DND-41 (cell line): ENCODE measurements at regions not wholly inside any gene's neighbourhood (a gene's known extent, or its start where the extent isn't known, plus 50 kb on each side); places are given as distances from the start of the nearest gene placed in this dataset.

ENCODE experiments used
- ATAC-seq: fragments of 200-7000 bp; cut with Tn5 transposase; 3 replicates; pipeline ENCODE4 v1.9.1; 2021; ENCODE audit warnings: low read depth; ENCODE audit not compliant: insufficient read depth
- DNase-seq: peaks from one replicate; pipeline ENCODE4 v3.0.0-alpha.2; 2020
- H2AFZ ChIP-seq: 2 replicates; pipeline ENCODE4 v1.6.0; 2012; ENCODE audit warnings: low read depth, low read length
- H3K27ac ChIP-seq: 2 replicates; pipeline ENCODE4 v1.5.1; 2012; ENCODE audit warnings: low read length, inconsistent platforms
- H3K27me3 ChIP-seq: fragments of 200-600 bp; sonication (generic); 2 replicates; pipeline ENCODE4 v1.6.0; 2012; ENCODE audit warnings: low read length, mild to moderate bottlenecking, inconsistent platforms; ENCODE audit not compliant: insufficient read depth, poor library complexity
- H3K36me3 ChIP-seq: 2 replicates; pipeline ENCODE4 v1.5.1; 2012; ENCODE audit warnings: low read length, inconsistent platforms; ENCODE audit not compliant: insufficient read depth
- H3K4me1 ChIP-seq: 2 replicates; pipeline ENCODE4 v1.5.1; 2012; ENCODE audit warnings: mild to moderate bottlenecking, low read length; ENCODE audit not compliant: insufficient read depth
- H3K4me2 ChIP-seq: 2 replicates; pipeline ENCODE4 v1.6.0; 2012; ENCODE audit warnings: mild to moderate bottlenecking, moderate library complexity, low read length, inconsistent platforms; ENCODE audit not compliant: insufficient read depth
- H3K4me3 ChIP-seq, 2 experiments: fragments of 200-600 bp in 1 of 2; shearing (Covaris generic) in 1 of 2; 2 replicates each; pipeline ENCODE4 v1.5.1; 2012 to 2016; ENCODE audit warnings: inconsistent platforms in 2 of 2, low read length in 2 of 2, mild to moderate bottlenecking in 2 of 2, low read depth in 1 of 2, moderate library complexity in 1 of 2
- H3K79me2 ChIP-seq: 2 replicates; pipeline ENCODE4 v1.6.0; 2012; ENCODE audit warnings: low read length, inconsistent platforms; ENCODE audit not compliant: insufficient read depth
- H3K9ac ChIP-seq: 2 replicates; pipeline ENCODE4 v1.6.0; 2012; ENCODE audit warnings: low read depth, mild to moderate bottlenecking, inconsistent platforms, low read length, moderate library complexity
- H3K9me3 ChIP-seq: 2 replicates; pipeline ENCODE4 v1.5.1; 2012; ENCODE audit warnings: low read length, moderate library complexity, mild to moderate bottlenecking, inconsistent platforms; ENCODE audit not compliant: insufficient read depth, severe bottlenecking
- H4K20me1 ChIP-seq: 2 replicates; pipeline ENCODE4 v1.6.0; 2012; ENCODE audit warnings: low read length; ENCODE audit not compliant: insufficient read depth
- EZH2 ChIP-seq: IDR thresholded peaks from 3 replicates; pipeline ENCODE4 v1.6.1; 2012; ENCODE audit warnings: borderline replicate concordance, low read depth, mild to moderate bottlenecking, moderate library complexity, low read length, inconsistent platforms; ENCODE audit not compliant: severe bottlenecking
- TF ChIP-seq, protein P1 (sequence below): IDR thresholded peaks from 2 replicates; pipeline ENCODE4 v1.5.1; 2012; ENCODE audit warnings: borderline replicate concordance, low read length, moderate library complexity, mild to moderate bottlenecking; ENCODE audit not compliant: poor library complexity, severe bottlenecking; ENCODE audit errors: extremely low read depth

DNA sequence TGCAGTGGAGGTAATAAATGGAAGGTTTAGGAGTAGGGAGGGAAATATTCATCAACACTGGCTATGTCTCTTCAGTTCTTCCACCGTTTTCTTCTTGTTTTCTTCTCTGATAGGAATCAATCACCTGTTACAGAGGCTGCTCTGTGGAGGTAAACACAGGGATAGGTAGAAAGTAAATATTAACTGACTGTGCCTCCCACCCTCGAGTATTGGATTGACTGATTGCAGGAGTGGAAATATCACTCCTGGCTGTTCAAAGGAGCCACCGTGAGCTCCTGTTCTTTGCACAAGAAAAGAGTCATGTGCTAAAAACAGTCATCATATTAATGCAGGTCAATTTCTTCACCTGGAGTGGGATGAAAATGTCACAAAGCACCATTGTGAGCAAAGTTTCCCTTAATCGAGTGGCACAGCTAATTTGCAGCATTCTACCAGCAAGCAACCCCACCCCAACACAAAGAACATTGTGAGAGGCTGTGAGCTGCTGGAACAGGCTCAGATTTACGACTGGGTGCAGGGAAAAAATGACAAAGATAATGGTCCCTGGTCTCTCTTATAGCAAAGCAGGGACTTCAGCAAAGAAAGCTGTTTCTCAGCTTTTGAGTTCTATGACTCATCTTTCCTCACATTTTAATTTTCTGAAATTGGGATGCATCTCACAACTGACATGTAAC, 113.7 kb upstream of the TSPAN5 start:
- no peak for DNase-seq
- Histone ChIP-seq H3K27ac (no peak overlapping the region), H3K36me3 (no peaks in the 10 kb centered on the region), H3K79me2 (no peaks in the 10 kb centered on the region), H2AFZ (no peak overlapping the region), H3K4me2 (no peak overlapping the region), H3K4me3 (no peak overlapping the region), H3K4me1 (no peaks in the 10 kb centered on the region), H3K9me3 (no peaks in the 10 kb centered on the region), H3K9ac (no peak overlapping the region), H4K20me1 (no peaks in the 10 kb centered on the region), H3K27me3 (no peaks in the 10 kb centered on the region)
- TF ChIP-seq, protein P1, sequence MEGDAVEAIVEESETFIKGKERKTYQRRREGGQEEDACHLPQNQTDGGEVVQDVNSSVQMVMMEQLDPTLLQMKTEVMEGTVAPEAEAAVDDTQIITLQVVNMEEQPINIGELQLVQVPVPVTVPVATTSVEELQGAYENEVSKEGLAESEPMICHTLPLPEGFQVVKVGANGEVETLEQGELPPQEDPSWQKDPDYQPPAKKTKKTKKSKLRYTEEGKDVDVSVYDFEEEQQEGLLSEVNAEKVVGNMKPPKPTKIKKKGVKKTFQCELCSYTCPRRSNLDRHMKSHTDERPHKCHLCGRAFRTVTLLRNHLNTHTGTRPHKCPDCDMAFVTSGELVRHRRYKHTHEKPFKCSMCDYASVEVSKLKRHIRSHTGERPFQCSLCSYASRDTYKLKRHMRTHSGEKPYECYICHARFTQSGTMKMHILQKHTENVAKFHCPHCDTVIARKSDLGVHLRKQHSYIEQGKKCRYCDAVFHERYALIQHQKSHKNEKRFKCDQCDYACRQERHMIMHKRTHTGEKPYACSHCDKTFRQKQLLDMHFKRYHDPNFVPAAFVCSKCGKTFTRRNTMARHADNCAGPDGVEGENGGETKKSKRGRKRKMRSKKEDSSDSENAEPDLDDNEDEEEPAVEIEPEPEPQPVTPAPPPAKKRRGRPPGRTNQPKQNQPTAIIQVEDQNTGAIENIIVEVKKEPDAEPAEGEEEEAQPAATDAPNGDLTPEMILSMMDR: no peak
- no peak for TF ChIP-seq EZH2
- no peak for ATAC-seq

DNA sequence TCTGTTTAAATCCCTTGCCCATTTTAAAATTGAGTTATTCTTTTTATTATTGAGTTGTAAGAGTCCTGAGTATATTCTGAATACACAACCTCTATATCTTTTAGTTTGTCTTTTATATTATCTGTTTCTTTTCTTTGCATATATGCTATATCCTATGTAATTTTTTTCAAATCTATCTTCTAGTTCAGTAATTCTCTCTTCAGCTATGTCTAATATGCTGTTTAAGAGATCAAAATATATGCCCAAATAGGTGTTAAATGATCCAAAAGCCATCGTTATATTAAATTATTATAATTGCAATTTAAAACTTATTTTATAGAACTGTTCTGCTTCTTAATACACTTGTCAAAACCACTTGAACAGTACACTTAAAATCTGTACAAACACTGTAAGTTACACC, 107.4 kb upstream of the TSPAN5 start:
- Histone ChIP-seq H4K20me1 (no peaks in the 10 kb centered on the region), H3K27me3 (no peaks in the 10 kb centered on the region), H3K79me2 (no peaks in the 10 kb centered on the region), H3K36me3 (no peaks in the 10 kb centered on the region), H3K4me3 (no peak overlapping the region), H3K9ac (no peak overlapping the region), H3K9me3 (peaks cover 7% of the 10 kb centered on the region), H2AFZ (no peak overlapping the region), H3K4me2 (no peak overlapping the region), H3K4me1 (no peaks in the 10 kb centered on the region), H3K27ac (no peak overlapping the region)
- ATAC-seq (no peak), DNase-seq (no peak)
- no peak for TF ChIP-seq EZH2
- TF ChIP-seq, protein P1: no peak

DNA sequence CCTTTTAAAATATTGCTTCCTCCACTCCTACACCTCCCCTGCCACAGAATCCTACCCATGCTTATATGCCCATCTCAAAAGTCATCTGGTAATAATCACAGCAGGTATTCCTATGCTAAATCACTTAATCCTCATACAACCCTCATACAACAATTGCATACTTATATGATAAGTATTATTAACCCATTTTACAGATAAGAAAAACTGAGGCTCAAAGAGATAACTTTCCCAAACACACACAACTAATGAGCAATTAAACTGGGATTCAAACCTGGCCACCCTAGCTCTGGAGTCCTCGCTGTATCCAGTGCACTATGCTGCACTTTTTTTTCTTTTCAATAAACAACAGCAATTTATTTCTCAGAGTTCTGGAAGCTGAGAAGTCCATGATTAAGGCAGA, 99.8 kb upstream of the TSPAN5 start:
- no peak overlapping the region for H3K27ac ChIP-seq
- no peaks in the 10 kb centered on the region for H3K9me3 ChIP-seq
- ATAC-seq: no peak
- no peaks in the 10 kb centered on the region for H3K4me1 ChIP-seq
- DNase-seq: no peak
- H3K79me2 ChIP-seq: no peaks in the 10 kb centered on the region
- H3K4me2 ChIP-seq: no peak overlapping the region
- H3K36me3 ChIP-seq: no peaks in the 10 kb centered on the region
- H3K9ac ChIP-seq: no peak overlapping the region
- H3K27me3 ChIP-seq: no peaks in the 10 kb centered on the region
- no peak overlapping the region for H3K4me3 ChIP-seq
- no peak overlapping the region for H2AFZ ChIP-seq
- H4K20me1 ChIP-seq: no peaks in the 10 kb centered on the region
- no peak for TF ChIP-seq EZH2
- TF ChIP-seq, protein P1: no peak
